GM18858 (cell line): ENCODE measurements at regions not wholly inside any gene's neighbourhood (a gene's known extent, or its start where the extent isn't known, plus 50 kb on each side); places are given as distances from the start of the nearest gene placed in this dataset.

Experiments used
- ATAC-seq: cut with Tn5 transposase; IDR thresholded peaks from one replicate; pipeline ENCODE4 v1.9.1; 2021; ENCODE audit not compliant: unreplicated experiment

DNA sequence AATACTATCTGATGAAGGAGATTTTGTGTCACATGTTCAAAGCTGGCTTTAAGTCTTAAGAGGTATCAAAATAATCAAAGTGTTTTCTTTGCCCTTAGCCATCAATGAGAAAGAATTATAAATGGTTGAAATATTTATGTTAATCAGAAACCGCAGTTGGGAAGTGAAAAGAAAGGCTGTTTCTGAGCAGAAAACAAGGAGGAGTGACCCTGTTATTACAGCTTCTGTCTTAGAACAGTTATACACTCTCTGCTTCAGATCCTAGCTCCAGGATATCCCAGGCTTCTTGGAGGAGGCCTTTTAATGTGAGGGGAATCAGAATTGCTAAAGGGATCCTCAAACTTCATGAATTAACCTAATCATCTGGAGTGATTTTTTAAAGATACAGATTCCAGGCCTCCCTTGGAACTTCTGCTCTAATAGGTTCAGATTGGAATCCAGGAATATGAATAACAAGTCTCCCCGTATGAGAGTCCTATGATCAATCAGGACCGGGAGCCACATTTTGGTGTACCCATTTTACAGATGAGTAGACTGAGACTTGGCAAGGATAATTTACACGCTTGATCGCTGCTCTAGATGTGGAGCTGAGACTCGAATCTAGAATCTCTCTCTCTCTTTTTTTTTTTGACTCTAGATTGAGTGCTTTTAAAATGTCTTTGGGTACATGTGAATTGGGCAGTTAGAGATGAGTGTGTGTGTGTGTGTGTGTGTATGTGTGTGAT is 50.8 kb upstream of the JAG1 start:
- no peak for ATAC-seq

GRCh38 chr20:10728873-10729670 is 55.3 kb upstream of the JAG1 start:
- ATAC-seq = no peak

GRCh38 chr20:10729785-10730184 is 56.0 kb upstream of the JAG1 start:
- no peak for ATAC-seq

DNA sequence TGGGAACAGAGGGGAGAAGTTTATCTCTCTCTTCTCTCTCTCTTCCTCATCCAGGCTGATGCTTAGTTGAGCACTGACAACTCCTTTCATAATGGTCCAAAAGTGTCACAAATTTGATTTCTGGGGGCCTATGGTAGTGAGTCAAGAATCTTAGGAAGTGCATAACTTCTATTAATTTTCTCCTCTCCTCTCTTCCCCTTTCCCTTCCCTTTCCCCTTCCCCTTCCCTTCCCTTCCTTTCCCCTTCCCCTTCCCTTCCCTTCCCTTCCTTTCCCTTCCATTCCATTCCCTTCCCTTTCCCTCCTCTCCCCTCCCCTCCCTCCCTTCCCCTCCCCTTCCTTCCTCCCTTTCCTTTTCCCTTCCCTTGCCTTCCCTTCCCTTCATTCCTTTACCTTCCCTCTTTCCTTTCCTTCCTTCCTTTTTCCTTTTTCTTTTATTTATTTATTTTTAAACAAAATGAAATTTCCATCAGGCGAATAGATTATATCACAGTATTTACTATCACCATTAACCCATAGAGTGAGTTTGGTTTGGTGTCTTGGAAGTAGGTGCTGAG is 56.9 kb upstream of the JAG1 start:
- ATAC-seq = no peak

DNA sequence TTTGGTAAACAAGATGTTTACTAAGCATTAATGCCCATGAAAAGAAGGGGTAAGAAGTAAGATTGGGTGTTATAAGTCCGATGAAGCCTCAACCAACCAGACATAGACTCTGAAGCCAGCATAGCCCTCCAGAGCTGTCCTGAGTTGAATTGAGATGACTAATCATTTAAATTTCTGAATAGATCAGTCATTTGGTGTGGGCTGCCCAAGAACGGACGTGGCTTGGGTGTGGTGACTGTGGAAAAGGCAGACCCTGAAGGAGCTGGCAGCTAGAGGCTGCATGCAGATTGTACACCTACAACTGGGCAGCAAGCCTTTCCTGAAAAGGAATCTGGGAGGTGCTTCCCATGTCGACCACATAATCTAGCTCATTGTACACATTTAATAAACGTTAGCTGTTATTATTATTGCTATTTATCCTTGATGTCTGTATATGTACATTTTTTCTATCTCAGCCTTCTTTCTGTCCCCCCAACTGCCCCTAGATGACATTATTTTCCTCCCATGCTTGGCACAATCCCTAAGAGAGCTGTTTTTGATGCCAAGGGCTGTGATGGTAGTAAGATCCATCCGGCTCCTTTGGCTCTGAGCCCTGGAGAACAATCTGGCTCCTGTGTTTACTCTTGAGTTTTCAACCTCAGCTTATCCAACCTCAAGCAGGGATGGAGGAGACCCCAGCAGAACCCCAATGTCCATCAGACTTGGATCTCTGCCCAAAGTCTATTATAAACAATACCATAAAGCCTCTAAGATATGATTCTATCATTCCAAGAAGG is 57.6 kb upstream of the JAG1 start:
- no peak for ATAC-seq

DNA sequence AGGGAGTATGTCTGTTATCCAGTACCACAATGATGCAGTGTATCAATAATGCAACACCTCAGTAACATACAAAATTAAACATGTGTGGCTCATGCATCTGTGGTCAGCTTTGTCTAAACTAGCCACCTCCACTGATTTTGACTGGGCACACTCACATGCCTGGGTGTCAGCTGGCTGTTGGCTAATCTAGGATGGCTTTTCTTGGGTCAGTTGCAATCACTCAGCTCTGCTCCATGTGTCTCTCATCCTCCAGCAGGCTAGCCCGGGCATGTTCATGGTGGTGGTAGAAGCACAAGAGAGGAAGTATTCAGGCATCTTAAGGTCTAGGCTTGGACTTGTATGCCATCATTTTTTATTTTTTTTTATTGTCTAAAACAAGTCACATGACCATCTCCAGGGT is 59.3 kb upstream of the JAG1 start:
- ATAC-seq = no peak

DNA sequence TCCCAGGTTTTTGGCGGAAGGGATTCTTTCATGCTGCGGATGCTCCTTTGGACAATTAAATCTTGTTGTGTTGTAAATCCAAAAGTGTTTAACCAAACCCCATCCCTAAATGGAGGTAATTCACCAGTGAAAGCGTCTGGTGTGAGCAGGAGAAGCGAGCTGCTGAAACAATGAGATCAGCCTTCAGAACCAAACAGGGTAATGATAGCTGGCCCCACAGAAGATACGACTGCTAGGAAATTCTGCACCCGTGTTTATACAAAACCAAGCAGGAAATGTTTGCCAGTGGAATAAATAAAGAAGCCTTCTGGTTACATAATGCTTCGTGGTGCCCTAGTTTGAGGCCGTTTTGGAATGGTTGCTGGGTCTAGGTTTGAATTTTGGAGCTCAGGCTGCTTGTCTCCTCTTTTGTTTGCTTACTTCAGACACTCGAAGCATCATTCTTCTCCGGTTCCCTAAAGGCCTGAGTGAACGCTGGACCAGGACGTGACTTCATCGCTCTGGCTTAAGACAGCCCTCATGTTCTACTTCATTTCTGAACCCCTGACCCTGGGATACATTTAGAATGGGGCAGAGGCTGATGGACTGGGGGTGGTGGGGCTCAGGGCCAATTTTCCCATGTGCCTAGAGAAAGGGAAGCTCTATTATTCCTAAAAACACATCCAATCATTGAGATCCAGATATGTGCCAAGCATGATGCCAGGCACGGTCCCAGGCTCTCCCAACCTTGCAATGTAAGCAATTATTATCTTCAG is 61.6 kb upstream of the JAG1 start:
- ATAC-seq = no peak

DNA sequence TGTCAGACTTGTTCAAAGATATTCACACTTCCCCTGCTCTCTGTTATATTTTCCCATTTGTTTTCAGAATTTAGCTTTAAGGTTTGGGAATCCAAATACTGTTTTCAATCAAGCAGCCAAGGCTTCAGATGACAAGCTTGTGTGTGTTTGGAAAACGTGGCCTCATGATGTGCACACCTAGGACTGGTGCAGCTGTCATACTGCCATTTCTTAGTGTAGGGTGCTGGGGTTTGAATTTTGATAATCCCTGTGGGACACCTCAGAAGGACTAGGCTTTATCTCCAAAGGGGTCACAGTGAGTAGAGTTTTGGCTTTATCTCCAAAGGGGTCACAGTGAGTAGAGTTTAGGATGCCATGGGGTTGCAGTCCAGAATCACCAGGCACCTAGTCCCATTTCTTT is 65.3 kb upstream of the JAG1 start:
- no peak for ATAC-seq

- ATAC-seq = no peak
Observed at GRCh38 chr20:10739566-10739965, 65.8 kb upstream of the JAG1 start.

DNA sequence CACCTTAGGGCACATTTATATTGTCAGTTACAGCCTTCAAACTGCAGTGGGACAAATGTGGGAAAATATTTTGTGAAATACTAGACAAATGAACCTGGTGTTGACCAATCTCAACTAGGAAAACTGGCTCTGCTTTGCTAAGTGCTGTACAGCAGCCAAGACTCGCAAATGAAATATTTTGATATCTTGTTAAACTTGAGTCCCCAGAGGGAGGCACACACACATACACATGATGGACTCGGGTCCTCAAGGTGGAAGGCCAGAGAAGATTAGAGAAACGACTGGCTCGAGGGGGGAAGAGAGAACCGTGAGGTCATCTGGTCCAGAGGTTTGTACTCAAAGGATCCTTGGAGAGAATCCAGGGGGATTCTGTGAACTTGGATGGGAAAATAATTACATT is 67.3 kb upstream of the JAG1 start:
- no peak for ATAC-seq

GRCh38 chr20:10745790-10746189 is 72.0 kb upstream of the JAG1 start:
- no peak for ATAC-seq

GRCh38 chr20:10747019-10747418 is 73.2 kb upstream of the JAG1 start:
- no peak for ATAC-seq

DNA sequence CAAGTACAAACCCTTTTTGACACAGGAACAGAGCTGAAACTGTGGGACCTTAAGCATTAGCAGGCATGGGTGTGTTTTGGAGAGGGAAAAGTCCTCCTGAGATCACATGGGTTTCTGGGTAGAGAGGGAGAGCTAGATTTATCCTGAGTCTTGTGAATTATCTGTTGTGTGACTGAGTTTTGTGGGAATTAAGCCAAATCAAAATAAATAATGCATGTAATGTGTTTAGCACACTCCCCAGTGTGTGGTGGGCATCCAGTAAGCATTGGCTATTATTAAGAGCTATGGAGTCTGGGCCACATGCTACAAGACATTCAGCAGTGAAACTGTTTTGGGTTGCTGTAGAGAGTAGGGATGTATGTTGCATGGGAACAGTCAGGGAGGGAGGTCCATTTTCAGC is 75.3 kb upstream of the JAG1 start:
- ATAC-seq = no peak

DNA sequence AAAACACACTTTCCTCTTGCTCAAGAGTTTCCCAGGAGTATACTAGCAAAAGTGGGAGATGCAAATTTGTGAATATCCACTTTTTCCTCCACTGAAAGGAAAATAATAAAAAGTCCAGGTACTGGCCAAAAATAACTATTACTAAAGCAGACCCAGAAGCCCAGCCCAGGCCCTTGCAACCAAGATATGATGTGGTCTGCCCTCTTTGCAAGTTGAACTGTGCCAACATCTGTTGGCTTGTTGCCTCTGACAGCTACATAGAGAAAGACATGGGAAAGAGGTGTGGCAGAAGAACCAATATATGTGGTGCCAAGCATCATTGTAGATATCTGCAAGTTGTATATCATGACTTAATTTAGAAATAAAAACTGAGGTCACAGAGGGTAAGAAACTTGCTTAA is 78.4 kb upstream of the JAG1 start:
- no peak for ATAC-seq

GRCh38 chr20:10754824-10755223 is 81.0 kb upstream of the JAG1 start:
- ATAC-seq = no peak

GRCh38 chr20:10758446-10758845 is 84.6 kb upstream of the JAG1 start:
- no peak for ATAC-seq

DNA sequence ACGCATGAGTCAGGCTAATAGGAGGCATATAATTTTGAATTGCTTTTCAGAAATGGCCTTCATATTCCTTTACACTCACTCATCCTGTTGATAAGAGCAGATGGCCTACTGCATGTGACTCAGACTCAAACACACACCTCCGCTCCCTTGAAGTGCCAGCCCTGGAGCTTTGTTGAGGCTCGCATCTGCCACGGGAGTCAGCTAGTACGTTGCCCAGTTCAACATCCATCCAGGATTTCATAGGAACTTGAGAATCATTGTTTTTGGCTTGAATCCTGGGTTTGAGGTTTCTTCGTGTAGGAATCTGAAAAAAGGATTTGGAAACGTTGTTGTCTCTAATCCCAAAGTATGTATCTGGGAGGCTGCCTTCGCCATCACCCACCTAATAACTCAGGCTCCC is 87.4 kb upstream of the JAG1 start:
- ATAC-seq = no peak

- no peak for ATAC-seq
Observed at GRCh38 chr20:10761786-10762185, 88.0 kb upstream of the JAG1 start.

DNA sequence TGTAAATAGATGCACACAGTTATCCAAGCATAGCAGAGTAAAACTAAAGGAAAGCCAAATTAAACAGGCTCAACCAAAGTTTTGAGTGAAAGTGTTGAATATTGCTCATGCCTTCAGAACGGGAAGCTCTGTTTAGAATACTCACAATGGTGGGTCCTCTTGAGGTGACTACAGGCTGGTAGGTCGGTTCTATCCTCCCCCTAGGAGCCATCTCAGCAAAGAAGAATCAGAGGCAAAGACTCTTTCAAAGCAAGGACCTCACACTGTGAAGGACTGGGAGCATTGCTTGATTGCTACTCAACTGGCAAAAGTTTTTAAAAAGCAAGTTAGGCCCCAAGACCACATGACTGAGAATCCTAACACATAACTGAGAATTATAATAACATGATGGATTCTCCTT is 88.4 kb upstream of the JAG1 start:
- ATAC-seq = no peak

DNA sequence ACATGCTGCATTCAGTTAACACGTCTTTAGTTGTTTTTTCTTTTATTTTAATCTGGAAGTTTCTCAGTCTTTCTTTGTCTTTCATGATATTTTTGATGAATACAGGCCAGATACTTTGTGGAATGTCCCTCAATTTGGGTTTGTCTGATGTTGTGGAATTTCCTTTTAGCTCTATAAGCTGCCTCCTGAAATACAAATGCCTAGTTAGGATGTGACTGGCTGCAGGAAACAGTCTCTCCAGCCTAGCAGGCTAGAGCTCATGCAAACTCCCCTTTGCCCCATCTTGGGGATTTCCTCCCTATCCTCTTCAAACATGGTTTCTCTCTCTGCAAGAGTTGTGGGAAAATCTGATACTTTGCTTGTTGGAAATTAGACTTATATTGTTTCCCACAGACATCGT is 89.3 kb upstream of the JAG1 start:
- no peak for ATAC-seq

GRCh38 chr20:10769700-10770099 is 95.9 kb upstream of the JAG1 start:
- no peak for ATAC-seq
